ENCODE measurements at regions not wholly inside any gene's neighbourhood (a gene's known extent, or its start where the extent isn't known, plus 50 kb on each side); places are given as distances from the start of the nearest gene placed in this dataset.

DNA sequence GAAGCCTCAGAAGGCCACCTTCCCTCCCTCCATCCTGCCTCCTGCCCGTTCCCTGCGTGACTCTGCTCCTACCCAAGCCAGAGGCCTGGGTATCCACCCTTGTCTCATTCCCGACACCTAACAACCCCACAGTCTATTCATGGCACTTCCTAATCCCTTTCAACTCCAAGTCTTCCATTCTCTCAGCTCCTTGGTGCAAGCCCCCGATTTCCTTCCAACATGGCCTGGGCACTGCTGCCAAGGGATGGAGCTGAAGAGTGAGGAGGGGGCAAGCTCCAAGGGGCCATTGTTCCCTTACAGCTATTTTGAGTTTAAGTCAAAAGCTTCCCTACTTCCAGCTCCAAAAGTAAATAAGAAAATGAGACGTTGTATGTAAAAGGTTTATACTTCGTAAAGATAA is 84.8 kb upstream of the ASB18 start:
- H3K27me3 ChIP-seq (ENCODE audit: insufficient read depth, low read depth, severe bottlenecking) = peaks cover 53% of the 10 kb centered on the region
- no peaks in the 10 kb centered on the region for H3K9me3 ChIP-seq (ENCODE audit: severe bottlenecking)
- no peaks in the 10 kb centered on the region for H3K36me3 ChIP-seq
- no peak for DNase-seq
- TF ChIP-seq, protein P1, sequence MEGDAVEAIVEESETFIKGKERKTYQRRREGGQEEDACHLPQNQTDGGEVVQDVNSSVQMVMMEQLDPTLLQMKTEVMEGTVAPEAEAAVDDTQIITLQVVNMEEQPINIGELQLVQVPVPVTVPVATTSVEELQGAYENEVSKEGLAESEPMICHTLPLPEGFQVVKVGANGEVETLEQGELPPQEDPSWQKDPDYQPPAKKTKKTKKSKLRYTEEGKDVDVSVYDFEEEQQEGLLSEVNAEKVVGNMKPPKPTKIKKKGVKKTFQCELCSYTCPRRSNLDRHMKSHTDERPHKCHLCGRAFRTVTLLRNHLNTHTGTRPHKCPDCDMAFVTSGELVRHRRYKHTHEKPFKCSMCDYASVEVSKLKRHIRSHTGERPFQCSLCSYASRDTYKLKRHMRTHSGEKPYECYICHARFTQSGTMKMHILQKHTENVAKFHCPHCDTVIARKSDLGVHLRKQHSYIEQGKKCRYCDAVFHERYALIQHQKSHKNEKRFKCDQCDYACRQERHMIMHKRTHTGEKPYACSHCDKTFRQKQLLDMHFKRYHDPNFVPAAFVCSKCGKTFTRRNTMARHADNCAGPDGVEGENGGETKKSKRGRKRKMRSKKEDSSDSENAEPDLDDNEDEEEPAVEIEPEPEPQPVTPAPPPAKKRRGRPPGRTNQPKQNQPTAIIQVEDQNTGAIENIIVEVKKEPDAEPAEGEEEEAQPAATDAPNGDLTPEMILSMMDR (IDR thresholded peaks at IDR 0.05; ENCODE audit: low read depth, low read length) = no peak
- no peak overlapping the region for H3K4me3 ChIP-seq (ENCODE audit: low read depth, low read length)
- H3K27ac ChIP-seq = no peak overlapping the region

DNA sequence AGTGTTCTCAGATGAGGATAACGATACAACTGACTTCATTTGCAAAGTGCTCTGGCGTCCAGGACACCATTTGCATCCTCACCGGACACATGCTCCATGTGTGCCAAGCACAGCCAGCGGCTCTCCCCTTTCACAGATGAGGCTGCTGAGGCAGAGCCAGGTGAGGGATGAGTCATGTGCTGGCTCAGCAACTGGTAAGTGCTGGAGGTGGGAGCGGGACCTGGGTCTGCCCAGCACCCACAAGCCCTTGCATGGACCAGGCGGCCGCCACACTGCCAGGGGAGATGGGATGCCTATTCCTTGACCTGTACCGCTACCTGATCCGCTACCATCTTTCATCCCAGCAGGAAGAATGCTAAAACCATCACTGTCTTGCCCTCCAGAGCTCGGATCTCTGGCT is 86.2 kb upstream of the ASB18 start:
- DNase-seq = no peak
- TF ChIP-seq, protein P1 (IDR thresholded peaks at IDR 0.05; ENCODE audit: low read depth, low read length) = no peak
- peaks cover 50% of the 10 kb centered on the region for H3K27me3 ChIP-seq (ENCODE audit: insufficient read depth, low read depth, severe bottlenecking)

DNA sequence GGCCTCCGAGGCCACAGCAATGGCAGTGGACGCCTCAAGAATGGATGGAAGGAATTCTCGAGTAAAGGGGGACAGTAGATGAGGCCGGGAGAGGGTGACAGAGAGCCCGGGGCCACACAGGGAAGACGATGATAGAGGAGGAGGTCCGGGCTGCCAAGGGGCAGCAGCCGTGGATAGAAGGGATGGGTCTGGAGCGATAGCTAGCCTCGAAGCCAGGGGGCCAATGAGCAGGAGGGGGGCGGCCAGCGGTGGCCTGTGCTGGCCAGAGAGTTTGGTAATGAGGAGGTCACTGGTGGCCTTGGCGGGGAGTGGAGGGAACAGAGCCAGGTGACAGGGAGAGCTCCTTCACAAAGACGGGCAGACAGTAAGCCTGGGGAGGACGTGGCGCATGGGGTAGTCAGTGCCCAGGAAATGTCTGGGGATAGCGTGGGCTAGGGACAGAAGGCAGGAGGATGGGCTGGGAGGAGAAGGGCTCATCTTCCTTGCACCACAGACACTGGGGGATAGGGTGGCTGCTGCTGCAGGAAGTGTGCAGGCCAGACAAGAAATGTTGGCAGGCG is 87.8 kb upstream of the ASB18 start:
- DNase-seq = no peak
- TF ChIP-seq, protein P1 (IDR thresholded peaks at IDR 0.05; ENCODE audit: low read depth, low read length) = no peak
- Histone ChIP-seq H3K9me3 (ENCODE audit: severe bottlenecking) (no peaks in the 10 kb centered on the region), H3K4me3 (ENCODE audit: low read depth, low read length) (no peak overlapping the region), H3K36me3 (no peaks in the 10 kb centered on the region), H3K27me3 (ENCODE audit: insufficient read depth, low read depth, severe bottlenecking) (peaks cover 44% of the 10 kb centered on the region), H3K27ac (no peak overlapping the region)

More for the DNA sequence above, 86.2 kb upstream of the ASB18 start:
- Histone ChIP-seq H3K27ac (no peak overlapping the region), H3K4me3 (ENCODE audit: low read depth, low read length) (no peak overlapping the region), H3K36me3 (no peaks in the 10 kb centered on the region), H3K9me3 (ENCODE audit: severe bottlenecking) (no peaks in the 10 kb centered on the region)

DNA sequence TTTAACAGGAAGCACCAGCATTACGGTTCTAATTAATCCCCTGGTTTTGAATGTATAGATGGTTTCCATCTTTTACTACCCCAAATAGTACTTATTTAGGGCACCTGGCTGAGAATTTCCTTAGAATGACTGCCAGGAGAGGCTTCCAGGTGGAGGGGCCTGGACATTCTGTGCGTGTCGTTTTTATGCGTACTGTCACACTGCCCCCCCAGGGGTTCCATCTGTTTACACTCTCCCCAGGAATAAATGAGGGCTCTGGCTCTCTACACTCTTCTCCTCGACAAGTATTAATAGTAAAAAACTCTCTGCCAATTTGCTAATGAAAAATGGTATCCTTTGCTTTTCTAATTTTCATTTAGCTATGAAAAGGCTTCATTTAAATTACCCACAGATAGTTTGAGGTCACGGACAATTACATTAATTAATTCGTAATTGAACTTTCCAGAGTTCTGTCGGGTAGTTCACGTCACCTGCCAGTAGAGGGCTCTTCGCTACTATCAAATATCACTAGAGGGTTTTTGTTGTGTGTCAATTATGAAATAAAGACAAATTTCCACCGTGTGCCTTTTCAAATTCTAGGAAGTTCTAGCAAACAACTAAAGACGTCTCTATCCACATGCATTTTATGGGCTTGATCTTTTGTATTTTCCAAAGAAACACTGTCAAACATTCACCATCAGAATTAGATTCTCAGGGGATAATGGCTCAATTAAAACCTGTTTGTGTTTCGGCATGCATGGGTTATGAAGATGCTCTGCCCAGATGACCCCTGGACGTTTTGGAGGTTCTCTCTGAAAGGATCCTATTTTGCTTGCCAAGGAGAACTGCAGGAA is 88.8 kb upstream of the ASB18 start:
- H3K27me3 ChIP-seq (ENCODE audit: insufficient read depth, low read depth, severe bottlenecking) = peaks cover 39% of the 10 kb centered on the region
- no peaks in the 10 kb centered on the region for H3K9me3 ChIP-seq (ENCODE audit: severe bottlenecking)
- no peak for DNase-seq
- no peak overlapping the region for H3K27ac ChIP-seq
- H3K36me3 ChIP-seq = no peaks in the 10 kb centered on the region
- no peak overlapping the region for H3K4me3 ChIP-seq (ENCODE audit: low read depth, low read length)
- TF ChIP-seq, protein P1 (IDR thresholded peaks at IDR 0.05; ENCODE audit: low read depth, low read length) = peak; percentile 55; the same call in 1 of the 2 replicates

DNA sequence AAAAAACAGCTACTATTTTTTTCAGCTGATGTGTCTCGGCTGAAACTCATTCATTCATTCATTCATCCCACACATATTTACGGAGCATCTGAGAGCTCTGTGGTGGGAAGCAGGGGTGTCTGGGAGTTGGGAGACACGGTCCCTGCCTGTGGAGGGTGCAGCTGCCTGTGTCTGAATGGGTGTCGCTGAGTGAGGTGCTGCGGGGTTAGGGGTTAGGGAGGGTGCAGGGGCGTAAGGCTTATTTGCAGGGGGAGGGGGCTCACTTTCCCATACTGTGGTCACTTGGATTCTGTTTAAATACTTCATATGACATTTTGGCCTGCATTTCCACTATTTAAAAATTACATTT is 89.4 kb upstream of the ASB18 start:
- TF ChIP-seq, protein P1 (IDR thresholded peaks at IDR 0.05; ENCODE audit: low read depth, low read length) = no peak
- H3K27me3 ChIP-seq (ENCODE audit: insufficient read depth, low read depth, severe bottlenecking) = peaks cover 35% of the 10 kb centered on the region
- no peak for DNase-seq

More for the DNA sequence above, 89.4 kb upstream of the ASB18 start:
- Histone ChIP-seq H3K4me3 (ENCODE audit: low read depth, low read length) (no peak overlapping the region), H3K36me3 (no peaks in the 10 kb centered on the region), H3K27ac (no peak overlapping the region), H3K9me3 (ENCODE audit: severe bottlenecking) (no peaks in the 10 kb centered on the region)

All from WERI-Rb-1 (cell line).